A673 (cell line): ENCODE measurements at regions not wholly inside any gene's neighbourhood (a gene's known extent, or its start where the extent isn't known, plus 50 kb on each side); places are given as distances from the start of the nearest gene placed in this dataset.
"Not testable (repeated sequence)": the region's sequence is repeated elsewhere in the genome, so short reads cannot be mapped to it uniquely, and the experiment has no call there.

ENCODE experiments used
- CTCF ChIP-seq: fragments of 300-800, 200-600 bp; sonication (generic); conservative IDR thresholded peaks from 2 replicates; pipeline ENCODE4 v1.5.1; 2017; ENCODE audit warnings: low read depth, mild to moderate bottlenecking, antibody characterized with exemption, low read length, moderate library complexity, mixed read lengths
- EZH2 ChIP-seq: fragments of 200-600 bp; sonication (generic); IDR thresholded peaks from 2 replicates; pipeline ENCODE4 v1.6.1; 2017; ENCODE audit warnings: borderline replicate concordance, low read depth, mild to moderate bottlenecking, mixed read lengths, antibody characterized with exemption, low read length; ENCODE audit not compliant: poor library complexity, severe bottlenecking

- TF ChIP-seq CTCF, EZH2: not testable (repeated sequence)
These were observed 89.5 kb downstream of the MRPL36 start for GRCh38 chr5:1710091-1710490.
